Lower leg skin (tissue), 4 donors: ENCODE measurements at regions not wholly inside any gene's neighbourhood (a gene's known extent, or its start where the extent isn't known, plus 50 kb on each side); places are given as distances from the start of the nearest gene placed in this dataset.

Experiments used
- DNase-seq, 2 donors: peaks; one replicate each; pipeline ENCODE4 v3.0.0-alpha.2; 2019; ENCODE audit warnings: low spot score in 2 of 2
- H3K4me3 ChIP-seq: fragments of 200-600 bp; sonication (generic); 2 replicates; pipeline ENCODE4 v1.5.1; 2017; ENCODE audit warnings: mild to moderate bottlenecking, low read depth; ENCODE audit not compliant: poor library complexity, severe bottlenecking
- POLR2A ChIP-seq, 2 donors: fragments of 450-650 bp; IDR thresholded peaks; one replicate each; pipeline ENCODE4 v1.6.1; 2016 to 2017; ENCODE audit warnings: antibody characterized with exemption in 2 of 2, mild to moderate bottlenecking in 1 of 2, moderate library complexity in 1 of 2
- WGBS, 2 donors: methylation state at CpG; one replicate each; pipeline ENCODE4 v1.1.5; 2018; 5-methylcytosine and 5-hydroxymethylcytosine counted together
- intact Hi-C: fragments of 100-400 bp; cut with DNase I; formaldehyde crosslinking; loops from one replicate; pipeline ENCODE4 v1.15.0; 2023; ENCODE audit warnings: low total_unique reads
- TF ChIP-seq, protein P1 (sequence below), 3 donors: fragments of 450-650 bp; IDR thresholded peaks; one replicate each; pipeline ENCODE4 v1.5.1; 2016; ENCODE audit warnings: antibody characterized with exemption in 3 of 3, mild to moderate bottlenecking in 3 of 3, moderate library complexity in 2 of 3

DNA sequence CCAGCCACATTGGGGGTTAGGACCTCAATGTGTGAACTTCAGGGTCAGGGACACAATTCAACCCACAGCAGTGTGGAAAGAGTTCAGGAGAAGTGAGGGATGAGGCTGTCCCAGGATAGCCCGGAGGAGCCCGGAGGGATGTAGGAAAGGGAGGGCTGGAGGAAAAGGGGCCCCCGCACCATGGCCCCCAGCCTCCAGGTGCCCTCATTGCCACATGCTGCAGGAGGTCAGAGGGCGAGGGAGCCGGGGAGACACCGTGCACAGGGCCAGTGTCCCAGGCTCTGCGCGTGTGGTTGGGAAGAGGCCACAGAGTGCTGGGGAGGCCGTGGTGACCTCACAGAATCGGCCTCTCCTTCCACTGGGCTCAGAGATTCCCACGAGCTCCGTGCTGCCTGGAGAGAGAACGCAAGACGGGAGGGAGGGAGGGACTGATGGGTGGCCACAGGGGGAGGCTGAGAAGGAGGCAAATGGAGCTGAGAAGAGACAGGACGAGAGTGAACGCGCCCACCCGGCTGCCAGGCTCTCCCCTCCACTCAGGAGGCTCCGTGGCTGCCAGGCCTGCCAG lies 215.1 kb downstream of the DLL1 start:
- intact Hi-C loops = no loop called here
- WGBS, 2 donors = 77 to 78% methylated on average over 19 of the region's 19 CpGs
- TF ChIP-seq, protein P1, sequence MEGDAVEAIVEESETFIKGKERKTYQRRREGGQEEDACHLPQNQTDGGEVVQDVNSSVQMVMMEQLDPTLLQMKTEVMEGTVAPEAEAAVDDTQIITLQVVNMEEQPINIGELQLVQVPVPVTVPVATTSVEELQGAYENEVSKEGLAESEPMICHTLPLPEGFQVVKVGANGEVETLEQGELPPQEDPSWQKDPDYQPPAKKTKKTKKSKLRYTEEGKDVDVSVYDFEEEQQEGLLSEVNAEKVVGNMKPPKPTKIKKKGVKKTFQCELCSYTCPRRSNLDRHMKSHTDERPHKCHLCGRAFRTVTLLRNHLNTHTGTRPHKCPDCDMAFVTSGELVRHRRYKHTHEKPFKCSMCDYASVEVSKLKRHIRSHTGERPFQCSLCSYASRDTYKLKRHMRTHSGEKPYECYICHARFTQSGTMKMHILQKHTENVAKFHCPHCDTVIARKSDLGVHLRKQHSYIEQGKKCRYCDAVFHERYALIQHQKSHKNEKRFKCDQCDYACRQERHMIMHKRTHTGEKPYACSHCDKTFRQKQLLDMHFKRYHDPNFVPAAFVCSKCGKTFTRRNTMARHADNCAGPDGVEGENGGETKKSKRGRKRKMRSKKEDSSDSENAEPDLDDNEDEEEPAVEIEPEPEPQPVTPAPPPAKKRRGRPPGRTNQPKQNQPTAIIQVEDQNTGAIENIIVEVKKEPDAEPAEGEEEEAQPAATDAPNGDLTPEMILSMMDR (IDR thresholded peaks at IDR 0.05) = no peak
- TF ChIP-seq POLR2A (IDR thresholded peaks at IDR 0.05) = no peak

DNA sequence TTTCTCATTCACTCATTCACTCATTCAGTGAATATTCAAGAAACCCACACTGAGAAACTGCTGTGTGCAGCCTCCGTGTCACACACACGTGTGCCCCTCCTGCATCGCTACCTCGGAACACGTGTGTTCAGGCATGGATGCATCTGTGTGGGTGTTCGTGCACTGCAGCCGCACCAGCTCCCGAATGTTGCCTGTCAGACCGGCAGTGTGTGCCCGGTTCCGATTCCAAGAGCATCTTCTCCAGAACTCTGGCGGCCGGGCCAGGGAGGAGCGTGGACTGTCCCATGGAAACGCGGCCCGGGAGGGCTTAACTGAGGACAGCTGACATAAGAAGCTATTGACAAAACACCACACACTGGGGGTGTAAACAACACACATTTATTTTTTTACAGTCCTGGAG lies 216.0 kb downstream of the DLL1 start:
- TF ChIP-seq, protein P1 (IDR thresholded peaks at IDR 0.05) = no peak
- TF ChIP-seq POLR2A (IDR thresholded peaks at IDR 0.05) = no peak
- H3K4me3 ChIP-seq = no peak overlapping the region
- DNase-seq = peak in 1 of 2 donors; percentile 77
- WGBS, 2 donors = 94 to 96% methylated on average over 17 of the region's 17 CpGs
- intact Hi-C loops = no loop called here

More for the DNA sequence above, 215.1 kb downstream of the DLL1 start:
- peak in 1 of 2 donors; percentile 84 for DNase-seq
- H3K4me3 ChIP-seq = no peak overlapping the region

GRCh38 chr6:170074435-170074834 lies 216.4 kb downstream of the DLL1 start:
- 88 to 94% methylated on average over 6 of the region's 6 CpGs for WGBS, 2 donors
- intact Hi-C loops = no loop called here
- TF ChIP-seq POLR2A (IDR thresholded peaks at IDR 0.05) = no peak
- TF ChIP-seq, protein P1 (IDR thresholded peaks at IDR 0.05) = no peak
- peak in 1 of 2 donors; percentile 40 for DNase-seq
- no peak overlapping the region for H3K4me3 ChIP-seq

DNA sequence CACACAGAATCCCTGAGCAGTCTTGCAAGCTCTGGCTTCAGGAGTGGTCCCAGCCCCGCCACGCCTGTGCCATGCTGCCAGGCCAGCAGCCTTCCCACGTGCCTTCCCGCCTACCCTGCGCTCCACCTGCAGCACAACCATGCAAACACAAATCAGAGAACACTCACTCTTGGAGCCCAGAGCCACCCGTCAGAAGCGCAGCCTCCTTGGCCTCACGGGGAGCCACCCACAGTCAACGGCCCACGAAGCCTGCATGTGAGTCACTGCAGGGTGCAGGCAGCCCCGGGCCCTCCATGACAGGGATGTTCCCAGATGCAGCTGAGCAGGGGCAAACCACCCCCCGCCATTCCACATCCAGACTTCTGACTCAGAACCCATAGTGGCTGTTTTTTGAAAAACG lies 217.0 kb downstream of the DLL1 start:
- 70 to 82% methylated on average over 12 to 13 of the region's 13 CpGs for WGBS, 2 donors

DNA sequence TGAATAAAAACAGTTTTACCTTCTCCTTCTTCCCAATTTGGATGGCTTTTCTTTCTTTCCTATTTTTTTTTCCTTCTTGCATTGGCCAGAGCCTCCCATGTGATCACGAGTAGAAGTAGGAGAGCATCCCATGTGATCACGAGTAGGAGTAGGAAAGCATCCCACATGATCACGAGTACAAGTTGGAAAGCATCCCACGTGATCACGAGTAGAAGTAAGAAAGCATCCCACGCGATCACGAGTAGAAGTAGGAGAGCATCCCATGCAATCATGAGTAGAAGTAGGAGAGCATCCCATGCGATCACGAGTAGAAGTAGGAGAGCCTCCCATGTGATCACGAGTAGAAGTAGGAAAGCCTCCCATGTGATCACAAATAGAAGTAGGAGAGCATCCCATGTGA lies 218.6 kb downstream of the DLL1 start:
- no peak overlapping the region for H3K4me3 ChIP-seq
- intact Hi-C loops = no loop called here
- 83 to 88% methylated on average over 11 of the region's 11 CpGs for WGBS, 2 donors
- no peak for TF ChIP-seq POLR2A (IDR thresholded peaks at IDR 0.05)
- TF ChIP-seq, protein P1 (IDR thresholded peaks at IDR 0.05) = no peak
- peak in 1 of 2 donors; percentile 3 for DNase-seq

More for the DNA sequence above, 217.0 kb downstream of the DLL1 start:
- peak in 1 of 2 donors; percentile 67 for DNase-seq
- no peak overlapping the region for H3K4me3 ChIP-seq
- intact Hi-C loops = no loop called here
- no peak for TF ChIP-seq POLR2A (IDR thresholded peaks at IDR 0.05)
- TF ChIP-seq, protein P1 (IDR thresholded peaks at IDR 0.05) = no peak

DNA sequence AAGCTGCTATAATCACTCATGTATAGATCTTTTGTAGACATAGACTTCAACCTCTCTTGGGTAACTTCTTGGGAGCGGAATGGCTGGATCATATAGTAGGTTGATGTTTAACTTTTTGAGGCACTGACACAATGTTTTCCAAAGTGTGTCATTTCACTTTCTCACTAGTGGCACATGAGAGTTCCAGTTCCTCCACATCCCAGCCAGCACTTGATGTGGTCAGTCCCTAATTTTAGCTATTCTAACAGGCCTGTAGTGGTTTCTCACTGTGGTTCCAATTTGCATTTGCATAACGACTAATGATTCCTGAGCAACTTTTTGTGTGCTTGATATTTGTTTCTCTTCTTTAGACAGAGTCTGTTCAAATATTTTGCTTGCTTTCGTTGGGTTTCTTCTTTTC lies 221.3 kb downstream of the DLL1 start:
- DNase-seq = no peak

More for the DNA sequence above, 221.3 kb downstream of the DLL1 start:
- intact Hi-C loops = no loop called here
- no peak overlapping the region for H3K4me3 ChIP-seq
- WGBS, 2 donors = 83 to 91% methylated on average over 3 of the region's 3 CpGs
- TF ChIP-seq, protein P1 (IDR thresholded peaks at IDR 0.05) = no peak
- TF ChIP-seq POLR2A (IDR thresholded peaks at IDR 0.05) = no peak
